ENCODE measurements at regions not wholly inside any gene's neighbourhood (a gene's known extent, or its start where the extent isn't known, plus 50 kb on each side); places are given as distances from the start of the nearest gene placed in this dataset.
"Not testable (repeated sequence)": the region's sequence is repeated elsewhere in the genome, so short reads cannot be mapped to it uniquely, and the experiment has no call there.

DNA sequence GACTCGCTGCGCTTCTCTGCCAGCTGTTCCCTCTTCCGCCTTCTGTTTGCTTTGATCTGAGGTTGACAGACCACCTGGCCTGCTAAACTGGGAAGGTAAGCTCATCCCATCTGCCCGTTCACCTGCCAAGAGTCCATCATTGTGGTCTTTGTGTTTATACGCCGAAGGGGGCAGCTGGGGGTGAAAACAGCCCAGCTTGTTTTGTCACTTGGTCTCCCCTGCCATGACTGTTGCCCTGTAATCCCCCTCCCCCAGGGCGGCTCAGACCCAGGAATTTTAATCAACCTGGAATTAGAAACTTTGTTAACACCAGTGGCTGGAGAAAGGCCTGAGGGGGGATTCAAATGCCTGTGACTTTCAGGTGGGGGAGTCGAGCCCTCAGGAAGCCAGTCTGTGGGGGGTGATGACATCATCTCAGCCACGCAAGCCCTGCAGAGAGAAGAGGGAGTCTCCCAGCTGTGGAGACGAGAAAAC is 333.3 kb downstream of the BCOR start:
- DNase-seq (ENCODE audit: low read depth in 2 of 2), result no peak

DNA sequence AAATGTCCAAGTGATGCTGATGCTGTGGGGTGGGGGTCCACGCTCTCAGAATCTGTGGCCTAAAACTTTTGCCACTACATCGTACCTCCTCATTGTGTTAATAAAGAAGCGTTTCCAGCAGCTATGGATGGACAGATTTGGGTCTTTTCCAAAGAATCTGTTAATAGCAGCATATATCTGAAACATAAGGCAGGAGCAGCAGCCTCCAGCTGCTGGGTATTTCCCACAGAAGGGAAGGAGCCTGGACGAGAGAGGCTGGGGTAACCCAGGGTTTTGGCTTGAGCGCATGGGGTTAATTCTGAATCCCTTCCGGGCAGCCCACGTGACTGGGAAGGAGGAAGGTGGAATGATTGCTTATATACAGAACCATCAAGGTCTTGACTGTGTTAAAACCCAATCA is 332.4 kb downstream of the BCOR start:
- DNase-seq (ENCODE audit: low read depth in 2 of 2), result no peak

DNA sequence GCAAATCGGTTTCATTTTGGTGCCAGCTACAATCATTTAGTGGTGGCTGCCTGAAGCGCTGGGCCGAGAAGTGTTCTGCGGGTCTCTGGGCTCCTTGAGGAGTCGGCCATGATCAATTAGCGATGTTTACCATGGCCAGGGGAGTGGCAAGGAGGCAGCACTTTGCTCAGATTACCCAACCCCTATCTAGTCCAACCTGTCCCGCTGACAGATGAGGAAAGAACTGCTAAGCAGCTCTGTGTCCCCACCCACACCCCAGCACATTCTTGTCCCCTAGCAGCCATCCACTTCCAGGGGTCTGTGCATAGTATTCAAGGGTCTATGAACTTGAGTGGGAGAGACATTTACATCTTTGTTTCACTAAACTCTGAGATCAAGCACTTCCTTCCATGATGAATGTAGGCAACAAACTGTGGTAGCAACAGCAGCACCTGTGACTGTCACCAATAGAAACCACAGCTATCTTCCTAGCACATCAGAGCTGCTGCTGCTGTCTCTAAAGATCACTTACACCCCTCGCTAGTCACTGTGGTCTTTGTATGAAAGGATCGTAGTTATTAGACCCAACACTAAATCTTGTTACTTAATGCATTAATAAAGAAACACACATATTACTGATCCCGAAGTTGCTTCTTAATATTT is 331.6 kb downstream of the BCOR start:
- no peak for DNase-seq (ENCODE audit: low read depth in 2 of 2)

DNA sequence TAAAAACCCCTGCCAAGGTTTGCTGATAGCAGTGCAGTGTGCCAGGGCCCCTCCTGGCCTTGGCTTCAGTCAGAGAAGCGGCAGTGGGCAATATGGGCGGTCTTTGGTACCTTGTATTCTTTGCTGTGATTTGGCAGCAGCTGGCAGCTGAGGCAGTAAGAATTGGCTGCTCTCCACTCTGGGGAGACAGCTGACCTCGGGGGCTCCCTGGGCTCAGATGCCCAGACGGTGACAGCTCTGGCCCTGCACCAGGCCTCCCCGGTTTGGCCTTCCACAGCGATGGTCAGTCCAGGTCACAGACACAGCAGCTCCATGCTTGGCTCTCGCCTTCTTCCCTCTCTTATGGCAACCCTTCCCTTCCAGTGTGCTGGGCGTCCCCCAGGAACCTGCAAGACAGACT is 330.9 kb downstream of the BCOR start:
- no peak for DNase-seq (ENCODE audit: low read depth in 2 of 2)

DNA sequence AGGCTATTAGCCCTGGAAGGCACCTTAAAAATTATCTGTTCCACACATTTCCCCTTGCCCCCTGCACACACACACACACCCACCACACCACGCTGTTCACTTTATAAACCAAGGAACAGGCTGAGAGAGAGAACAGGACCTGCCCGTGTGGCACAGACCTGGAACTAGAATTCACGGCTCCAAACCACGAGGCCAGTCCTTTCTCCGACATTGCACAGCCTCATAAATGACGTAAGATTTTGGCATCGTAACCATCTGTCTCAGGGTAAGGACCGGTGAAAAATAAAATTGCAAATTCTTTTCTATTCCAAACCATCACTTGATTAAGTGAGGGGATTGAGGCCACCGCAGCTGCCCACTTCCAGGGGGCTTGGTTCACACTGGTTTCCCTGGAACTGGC is 330.3 kb downstream of the BCOR start:
- no peak for DNase-seq (ENCODE audit: low read depth in 2 of 2)

DNA sequence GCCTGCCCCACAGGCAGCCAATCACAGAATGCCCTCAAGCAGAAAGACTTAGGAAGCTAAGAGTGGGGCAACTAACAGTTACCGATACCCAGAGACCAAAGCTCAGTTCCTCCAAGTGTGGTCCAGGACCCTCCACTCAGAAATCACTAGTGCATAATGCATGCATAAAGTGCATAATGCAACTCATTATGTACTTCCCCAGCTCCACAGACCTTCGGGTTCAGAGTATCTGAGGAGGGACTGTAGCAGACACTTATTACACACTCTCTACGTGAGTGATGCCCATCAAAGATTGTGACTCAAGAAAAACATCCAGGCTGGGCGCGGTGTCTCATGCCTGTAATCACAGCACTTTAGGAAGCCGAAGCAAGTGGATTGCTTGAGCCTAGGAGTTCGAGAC is 328.0 kb downstream of the BCOR start:
- DNase-seq (ENCODE audit: low read depth in 2 of 2), result no peak

DNA sequence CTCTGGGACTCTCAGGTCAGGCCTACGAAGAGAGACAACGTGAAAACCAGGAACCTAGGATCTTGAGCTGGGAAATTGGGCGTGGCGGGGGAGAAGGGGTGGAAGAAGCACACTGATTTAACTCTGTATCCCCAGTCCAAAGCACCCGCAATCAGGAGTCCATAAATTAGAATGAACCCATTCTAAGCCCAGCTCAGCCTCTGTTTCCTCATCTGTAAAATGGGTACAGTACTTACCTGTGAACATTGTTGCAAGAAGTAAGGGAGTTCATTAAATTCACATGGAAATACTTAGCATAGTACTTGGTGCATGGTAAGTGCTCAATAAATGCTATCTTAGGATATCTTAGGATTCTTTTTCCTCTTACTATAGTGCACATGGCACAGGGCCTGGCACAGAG is 326.7 kb downstream of the BCOR start:
- DNase-seq (ENCODE audit: low read depth in 2 of 2), result no peak

DNA sequence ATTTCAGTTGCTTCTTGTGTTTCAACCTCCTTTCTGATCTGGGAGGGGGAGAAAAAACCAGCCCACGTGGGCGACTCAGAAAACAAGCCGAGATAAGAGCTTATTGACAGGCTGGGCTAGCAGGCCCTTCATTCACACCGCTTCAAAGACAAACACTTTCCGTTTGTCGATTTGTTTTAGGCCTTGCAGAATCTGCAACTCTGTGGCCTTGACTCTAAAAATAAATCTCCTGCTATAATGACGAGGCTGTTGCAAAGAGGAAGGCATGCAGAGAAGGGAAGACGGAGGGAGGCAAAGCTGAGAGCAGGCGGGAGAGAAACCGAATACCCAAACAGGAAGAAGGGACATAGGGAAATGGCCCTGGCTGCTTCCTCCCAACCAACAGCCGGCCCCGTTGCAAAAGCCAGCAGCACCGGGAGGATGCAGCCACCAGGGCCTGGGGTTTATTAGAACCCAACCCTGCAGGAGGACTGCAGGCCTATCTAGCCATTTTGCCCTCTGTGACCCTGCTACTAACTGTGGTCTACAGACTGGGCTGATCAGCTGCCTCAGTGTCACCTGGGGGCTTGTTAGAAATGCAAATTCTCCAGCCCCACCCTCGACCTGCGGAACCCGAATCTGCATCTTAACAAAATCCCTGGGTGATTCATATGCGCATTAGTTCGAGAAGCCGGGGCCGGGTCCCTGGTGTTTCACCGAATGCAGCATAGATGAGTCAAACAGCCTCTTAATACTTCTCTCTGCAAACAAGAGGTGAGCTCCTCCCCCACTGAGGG is 325.5 kb downstream of the BCOR start:
- DNase-seq (ENCODE audit: low read depth in 2 of 2), result peak; percentile 20 to 25

DNA sequence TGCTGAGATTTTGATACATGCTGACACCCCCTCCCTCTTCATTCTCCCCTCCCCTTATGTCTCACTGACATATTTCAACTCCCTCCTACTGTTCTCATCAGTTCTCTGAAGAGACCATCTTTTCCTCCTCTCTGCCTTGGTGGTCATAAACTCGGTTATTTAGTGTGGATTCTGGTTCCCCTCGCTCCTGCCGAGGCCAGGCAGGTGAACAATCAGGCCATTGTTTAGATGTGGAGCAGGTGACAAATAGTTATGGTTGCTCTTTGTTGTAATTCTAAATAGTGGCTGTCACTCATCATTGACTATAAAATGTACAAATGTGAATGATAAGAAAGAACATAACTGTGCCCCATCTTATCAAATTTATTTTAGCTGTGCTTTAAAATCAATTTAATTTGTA is 324.6 kb downstream of the BCOR start:
- no peak for DNase-seq (ENCODE audit: low read depth in 2 of 2)

DNA sequence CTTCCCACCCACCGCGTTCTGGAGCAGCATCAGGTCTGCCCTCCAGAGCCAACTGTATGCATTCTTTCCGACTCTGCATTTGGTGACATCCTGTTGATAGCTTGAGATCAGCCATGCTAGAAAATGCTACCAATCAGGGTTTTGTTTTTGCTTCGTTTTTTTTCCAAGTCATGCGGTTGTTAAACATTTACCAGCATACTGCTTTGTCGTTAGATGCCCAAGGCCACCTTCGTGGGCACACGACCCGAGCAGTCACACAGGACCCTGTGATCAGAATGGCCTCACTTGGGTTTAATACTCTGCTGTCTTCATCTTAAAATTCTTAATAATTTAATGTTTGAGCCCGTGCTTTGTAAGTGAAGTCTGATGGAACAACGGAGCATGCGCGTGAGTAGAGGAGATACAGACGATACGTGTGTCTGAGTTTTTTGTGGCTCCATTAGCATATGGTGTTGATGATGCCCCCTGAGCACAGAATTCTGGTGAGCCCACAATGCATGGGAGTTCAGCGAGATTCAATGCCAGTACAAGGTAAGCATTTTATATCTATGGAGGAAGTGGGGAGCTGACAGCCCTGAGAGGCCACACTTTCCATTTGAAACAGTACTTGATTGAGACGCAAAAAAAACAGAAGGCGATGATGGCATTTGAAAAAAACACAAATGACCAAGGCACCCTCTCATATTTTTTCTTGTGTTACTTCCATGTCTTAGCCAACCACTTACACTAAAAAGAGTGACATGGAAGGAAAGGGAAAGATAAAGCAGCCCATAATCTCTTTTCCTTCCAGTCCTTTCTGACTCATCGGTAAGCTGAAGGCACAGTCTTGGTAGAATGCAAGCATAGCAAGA is 323.6 kb downstream of the BCOR start:
- no peak for DNase-seq (ENCODE audit: low read depth in 2 of 2)

DNA sequence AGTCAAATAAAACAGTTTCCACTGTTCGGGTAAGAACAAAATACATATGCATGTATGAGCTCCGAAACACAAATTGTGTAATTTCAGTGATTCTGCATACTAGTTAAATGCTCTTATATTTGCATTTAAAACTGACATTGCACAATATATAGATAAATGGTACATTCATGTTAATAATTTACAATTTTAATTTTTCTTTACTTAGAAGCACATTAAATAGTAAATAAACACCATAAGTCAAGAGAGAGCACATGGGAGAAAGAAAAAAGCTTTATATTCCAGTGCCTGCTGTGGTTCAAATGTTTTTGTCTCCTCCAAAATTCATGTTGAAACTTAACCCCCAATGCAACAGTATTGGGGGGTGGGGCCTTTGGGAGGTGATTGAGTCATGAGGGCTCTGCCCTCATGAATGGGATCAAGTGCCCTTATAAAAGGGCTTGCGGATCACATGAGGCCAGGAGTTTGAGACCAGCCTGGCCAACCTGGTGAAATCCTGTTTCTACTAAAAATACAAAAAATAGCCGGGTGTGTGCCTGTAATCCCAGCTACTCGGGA is 322.9 kb downstream of the BCOR start:
- no peak for DNase-seq (ENCODE audit: low read depth in 2 of 2)

DNA sequence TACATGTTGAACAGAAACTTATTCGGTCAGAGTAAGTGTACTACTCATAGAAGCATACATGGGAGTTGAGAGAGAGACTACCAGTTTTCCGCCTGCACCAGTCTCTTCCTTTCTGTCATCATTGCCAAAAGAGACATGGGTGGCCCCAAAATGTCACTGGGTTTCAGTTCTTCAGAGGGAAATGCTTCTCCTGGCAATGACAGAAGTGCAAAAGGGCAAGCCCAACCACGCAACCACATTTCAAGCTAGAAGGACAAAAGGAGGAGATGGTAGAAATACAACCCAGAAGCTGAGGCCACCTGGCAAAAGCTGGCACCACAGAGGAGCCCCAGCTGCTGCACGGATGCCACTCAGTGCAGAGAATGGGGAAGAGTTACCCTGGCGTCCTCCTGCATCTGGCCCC is 320.1 kb downstream of the BCOR start:
- no peak for DNase-seq (ENCODE audit: low read depth in 2 of 2)

DNA sequence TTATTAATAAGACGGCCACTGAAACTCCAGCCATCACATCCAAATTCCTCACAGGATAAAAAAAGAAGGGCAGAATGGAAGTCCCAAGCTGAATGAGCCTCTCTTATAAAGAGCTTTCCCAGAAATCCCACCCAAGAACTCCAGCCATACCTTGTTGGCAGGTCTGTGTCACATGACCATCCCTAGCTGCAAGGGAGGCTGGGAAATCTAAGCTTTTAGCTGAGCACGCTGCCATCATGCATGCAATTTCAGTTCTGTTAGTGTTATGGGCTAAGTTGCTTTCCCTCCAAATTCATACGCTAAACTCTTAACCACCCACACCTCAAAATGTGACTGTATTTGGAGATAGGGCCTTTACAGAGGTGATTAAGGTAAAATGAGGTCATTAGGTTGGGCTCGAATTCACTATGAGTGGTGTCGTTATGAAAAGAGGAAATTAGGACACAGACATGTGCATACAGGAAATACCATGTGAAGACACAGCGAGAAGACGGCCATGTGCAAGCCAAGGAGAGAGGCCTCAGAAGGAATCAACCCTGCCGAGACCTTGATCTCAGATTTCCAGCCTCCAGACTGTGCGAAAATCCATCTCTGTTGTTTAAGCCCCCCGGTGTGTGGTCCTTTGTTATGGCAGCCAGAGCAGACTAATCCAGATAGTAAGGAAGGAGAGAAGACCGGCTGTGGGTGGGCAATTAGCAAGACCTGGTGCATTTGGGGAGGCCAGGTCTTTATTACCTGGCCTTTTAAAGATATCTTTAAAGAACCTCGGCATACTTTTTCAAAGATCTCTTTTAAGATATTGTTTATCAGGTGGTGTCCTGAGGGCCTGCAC is 317.6 kb downstream of the BCOR start:
- no peak for DNase-seq (ENCODE audit: low read depth in 2 of 2)

DNA sequence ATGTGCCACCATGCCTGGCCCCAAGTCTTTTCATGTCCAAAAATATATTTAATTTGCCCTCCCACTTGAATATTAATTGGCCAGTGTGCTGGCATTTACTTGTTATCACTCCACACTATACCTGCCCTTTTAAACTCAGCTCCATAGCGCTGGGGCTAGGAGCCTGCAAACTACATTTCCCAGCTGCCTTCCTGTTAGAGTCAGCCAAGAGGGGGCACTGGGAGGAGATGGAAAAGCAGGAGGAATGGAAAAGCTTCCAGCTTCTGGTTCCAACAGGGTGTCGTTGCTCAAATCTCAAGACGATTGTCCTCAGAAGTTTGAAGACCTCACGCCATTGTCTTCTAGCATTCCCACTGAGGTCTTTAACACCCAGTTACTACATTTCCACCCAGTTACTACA is 315.5 kb downstream of the BCOR start:
- DNase-seq (ENCODE audit: low read depth in 2 of 2), result no peak

DNA sequence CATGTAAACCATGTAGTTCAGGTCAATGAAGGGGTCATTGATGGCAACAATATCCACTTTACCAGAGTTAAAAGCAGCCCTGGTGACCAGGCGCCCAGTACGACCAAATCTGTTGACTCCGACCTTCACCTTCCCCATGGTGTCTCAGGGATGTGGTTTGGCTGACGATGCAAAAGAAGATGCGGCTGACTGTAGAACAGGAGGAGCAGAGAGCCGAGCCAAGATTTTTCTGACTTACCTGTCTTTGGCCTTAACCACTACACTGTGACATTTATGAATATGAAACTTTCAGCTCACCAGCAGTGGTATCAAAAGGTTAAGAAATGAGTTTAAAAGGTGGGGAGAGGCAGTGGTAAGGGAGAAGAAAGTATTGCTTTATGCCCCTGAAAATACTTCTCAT is 309.8 kb downstream of the BCOR start:
- DNase-seq (ENCODE audit: low read depth in 2 of 2), result no peak

DNA sequence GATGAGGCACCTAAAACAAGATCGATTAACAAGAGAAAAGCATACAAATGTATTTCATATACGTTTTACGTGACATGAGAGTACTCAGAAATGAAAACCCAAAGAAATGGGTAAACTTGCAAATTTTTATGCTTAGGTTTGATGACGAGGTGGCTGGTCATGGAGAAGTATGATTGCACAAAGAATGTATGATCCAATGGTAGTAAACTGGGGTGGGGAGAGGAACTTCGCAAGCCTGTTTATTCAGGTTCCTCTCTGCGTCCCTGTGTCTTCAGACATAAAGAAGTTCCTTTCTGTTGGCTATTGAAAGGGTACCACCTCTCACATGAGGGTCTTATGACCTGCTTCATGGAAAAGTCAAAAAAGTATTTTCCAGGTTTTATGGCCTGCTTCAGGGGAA is 309.2 kb downstream of the BCOR start:
- no peak for DNase-seq (ENCODE audit: low read depth in 2 of 2)

DNA sequence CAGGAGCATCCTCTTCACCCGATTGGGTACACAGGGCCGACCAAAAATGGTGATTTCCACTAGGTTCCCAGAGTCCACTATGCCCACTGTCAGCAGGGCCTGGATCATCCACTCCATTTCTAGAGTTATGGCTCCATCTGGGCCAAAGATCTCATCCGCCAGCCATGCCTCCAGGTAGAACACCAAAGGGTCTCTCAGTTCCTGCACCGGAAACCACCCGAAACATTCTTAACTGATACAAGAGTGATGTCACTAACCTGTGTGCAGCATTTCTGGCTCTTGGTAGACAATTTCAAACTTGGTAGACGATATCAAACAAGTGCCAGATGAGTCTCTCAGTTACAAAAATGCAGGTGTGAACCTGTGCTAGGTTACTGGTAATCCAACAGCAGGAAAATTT is 306.1 kb downstream of the BCOR start:
- DNase-seq (ENCODE audit: low read depth in 2 of 2), result no peak

DNA sequence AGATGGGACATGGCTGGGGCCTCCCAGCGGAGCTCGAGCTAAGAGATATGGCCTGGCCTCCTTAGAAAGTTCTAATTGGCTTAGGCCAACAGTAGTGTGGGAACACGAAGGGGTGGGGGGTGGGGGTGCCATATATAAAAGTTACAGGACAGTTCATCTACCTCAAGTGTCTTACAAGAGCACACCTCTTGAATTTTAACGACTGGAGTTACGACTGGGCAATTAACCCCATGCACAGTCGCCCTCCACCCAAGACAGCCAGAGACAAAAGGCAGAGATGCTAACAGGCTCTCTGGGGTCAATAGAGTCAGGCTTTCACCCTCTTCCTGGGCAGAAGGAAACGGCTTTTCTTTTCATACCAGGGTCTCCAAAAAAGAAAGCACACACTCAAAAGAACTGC is 302.2 kb downstream of the BCOR start:
- no peak for DNase-seq (ENCODE audit: low read depth in 2 of 2)

DNA sequence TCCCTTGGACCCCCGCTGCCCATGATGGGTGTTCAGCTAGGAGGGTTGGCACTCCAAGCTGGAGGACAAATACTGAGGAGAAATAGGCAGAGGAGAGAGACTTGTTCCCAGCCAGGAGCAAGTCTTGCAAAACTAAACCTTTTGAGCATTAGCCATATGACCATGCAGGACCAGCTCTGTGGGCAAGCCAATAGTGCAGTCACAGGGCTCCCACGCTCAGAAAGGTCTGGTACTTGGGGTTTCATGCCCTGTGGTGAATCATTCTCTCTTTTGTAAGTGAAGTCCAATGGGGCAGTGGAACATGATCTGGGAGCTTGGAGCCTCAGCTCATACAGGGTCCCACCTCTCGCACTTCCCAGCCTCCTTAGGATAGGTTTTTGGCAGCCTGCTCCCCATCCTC is 300.9 kb downstream of the BCOR start:
- no peak for DNase-seq (ENCODE audit: low read depth in 2 of 2)

DNA sequence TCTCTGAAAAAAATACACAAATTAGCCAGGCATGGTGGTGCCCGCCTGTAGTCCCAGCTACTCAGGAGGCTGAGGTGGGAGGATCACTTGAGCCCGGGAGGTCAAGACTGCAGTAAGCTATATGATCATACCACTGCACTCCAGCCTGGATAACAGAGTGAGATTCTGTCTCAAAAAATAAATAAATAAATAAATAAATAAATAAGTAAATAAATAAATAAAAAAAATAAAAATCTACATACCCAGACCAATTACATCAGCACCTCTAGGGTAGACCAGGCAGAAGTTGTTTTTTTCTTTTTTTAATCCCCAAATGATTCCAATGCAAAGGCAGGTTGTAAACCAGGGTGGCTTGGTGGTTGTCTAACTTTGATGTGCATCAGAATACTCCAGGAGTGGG is 299.3 kb downstream of the BCOR start:
- DNase-seq (ENCODE audit: low read depth in 2 of 2), result not testable (repeated sequence)

DNA sequence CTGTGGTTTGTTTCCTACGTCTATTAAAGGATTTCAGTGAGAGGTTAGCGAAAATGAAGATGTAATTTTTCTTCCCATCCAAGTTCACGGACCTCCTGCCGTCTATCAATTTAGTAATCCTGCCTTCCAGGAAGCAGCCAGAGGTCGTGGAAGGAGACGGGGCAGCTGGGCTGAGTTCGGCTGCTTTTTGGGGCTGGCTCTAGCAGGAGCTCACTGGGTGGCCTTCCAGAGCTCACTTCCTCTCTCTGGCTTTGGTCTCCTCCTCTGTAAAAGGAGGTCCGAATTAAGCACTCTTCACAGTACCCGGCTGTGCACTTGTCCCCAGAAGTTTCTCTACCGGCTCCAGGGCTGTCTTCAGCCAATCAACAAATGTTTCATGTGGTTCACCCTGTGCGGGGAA is 295.4 kb downstream of the BCOR start:
- no peak for DNase-seq (ENCODE audit: low read depth in 2 of 2)

Data from activated CD8-positive, alpha-beta memory T cell treated with anti-CD3 and anti-CD28 coated beads for 4 hours (primary cell).